Panc1 (cell line): ENCODE measurements at regions not wholly inside any gene's neighbourhood (a gene's known extent, or its start where the extent isn't known, plus 50 kb on each side); places are given as distances from the start of the nearest gene placed in this dataset.
A peak's percentile ranks its signal among the peaks of the same experiment; 100 is the strongest.

Experiments used
- ATAC-seq: fragments of 200-7000 bp; cut with Tn5 transposase; 2 replicates; pipeline ENCODE4 v1.9.1; 2020; ENCODE audit warnings: mild to moderate bottlenecking, moderate library complexity
- BruUV-seq: library from RNA; stranded (reverse); fragments of 400-500 nt; replicated peaks from 2 replicates; lab custom pipeline; 2021; lab: Mats Ljungman, UMichigan
- CTCF ChIA-PET: fragments of 300-600 bp; sonication (Branson Sonifier 250); formaldehyde crosslinking; loops from one replicate; lab custom pipeline; 2022; ENCODE audit warnings: antibody characterized with exemption; lab: Charles Lee
- POLR2A ChIA-PET: fragments of 300-600 bp; sonication (Branson Sonifier 250); formaldehyde crosslinking; loops from one replicate; lab custom pipeline; 2022; ENCODE audit warnings: antibody characterized with exemption; lab: Charles Lee
- DNase-seq: peaks from one replicate; pipeline ENCODE4 v3.0.0-alpha.2; 2010; ENCODE audit warnings: low read depth, low spot score
- H3K27ac ChIP-seq: 2 replicates; pipeline ENCODE4 v1.5.1; 2011; ENCODE audit warnings: mild to moderate bottlenecking, low read length, inconsistent platforms
- H3K27me3 ChIP-seq: fragments of 200-500 bp; sonication (Bioruptor generic); 2 replicates; pipeline ENCODE4 v1.6.0; 2014; ENCODE audit warnings: low read length, inconsistent platforms; ENCODE audit not compliant: control insufficient read depth, insufficient read depth
- H3K36me3 ChIP-seq: fragments of 200-500 bp; sonication (Bioruptor generic); 2 replicates; pipeline ENCODE4 v1.5.1; 2014; ENCODE audit warnings: inconsistent platforms, mild to moderate bottlenecking, low read length, moderate library complexity; ENCODE audit not compliant: control insufficient read depth, insufficient read depth
- H3K4me1 ChIP-seq: 2 replicates; pipeline ENCODE4 v1.5.1; 2011; ENCODE audit warnings: inconsistent platforms, mild to moderate bottlenecking, low read length, moderate library complexity; ENCODE audit not compliant: control insufficient read depth, insufficient read depth
- H3K4me3 ChIP-seq, 2 experiments: 2 replicates each; pipeline ENCODE4 v1.5.1; 2011 to 2012; ENCODE audit warnings: low read depth in 2 of 2, low read length in 2 of 2, mild to moderate bottlenecking in 2 of 2, inconsistent platforms in 1 of 2, moderate library complexity in 1 of 2
- H3K9me3 ChIP-seq: fragments of 200-500 bp; sonication (Bioruptor generic); 2 replicates; pipeline ENCODE4 v1.5.1; 2014; ENCODE audit warnings: low read depth, mild to moderate bottlenecking, inconsistent platforms, low read length, moderate library complexity; ENCODE audit not compliant: control insufficient read depth, insufficient read depth
- CTCF ChIP-seq: fragments of 450-650 bp; IDR thresholded peaks from 2 replicates; pipeline ENCODE4 v1.5.1; 2017; ENCODE audit warnings: mild to moderate bottlenecking
- POLR2AphosphoS5 ChIP-seq: IDR thresholded peaks from 2 replicates; pipeline ENCODE4 v1.6.1; 2012; ENCODE audit warnings: mild to moderate bottlenecking, low read depth, low read length, moderate library complexity
- REST ChIP-seq, 2 experiments: IDR thresholded peaks; 2 replicates each; pipeline ENCODE4 v1.6.1; 2011 to 2012; ENCODE audit warnings: low read depth in 2 of 2, control low read depth in 1 of 2, low read length in 1 of 2, mild to moderate bottlenecking in 1 of 2, moderate library complexity in 1 of 2; ENCODE audit not compliant: insufficient read depth in 1 of 2
- SIN3A ChIP-seq: IDR thresholded peaks from 2 replicates; pipeline ENCODE4 v1.6.1; 2012; ENCODE audit warnings: low read depth, mild to moderate bottlenecking, low read length, moderate library complexity, borderline replicate concordance; ENCODE audit not compliant: insufficient read depth
- TCF7L2 ChIP-seq: IDR thresholded peaks from 2 replicates; pipeline ENCODE4 v1.6.1; 2011; ENCODE audit warnings: mild to moderate bottlenecking, low read depth, low read length, inconsistent platforms
- in situ Hi-C: cut with HindIII; loops from 2 replicates; pipeline ENCODE4 v1.10.0; 2016; ENCODE audit warnings: low sequenced_read_pairs, low pct_unique_long_range_greater_than_20kb
- intact Hi-C: fragments of 100-400 bp; cut with micrococcal nuclease; formaldehyde crosslinking; loops from one replicate; pipeline ENCODE4 v1.10.0; 2022; ENCODE audit not compliant: unreplicated experiment

GRCh38 chr1:73676186-73676585 lies 521.8 kb downstream of the LRRIQ3 start:
- Histone ChIP-seq H3K9me3 (no peaks in the 10 kb centered on the region), H3K4me3 (no peak overlapping the region), H3K36me3 (no peaks in the 10 kb centered on the region), H3K27me3 (no peaks in the 10 kb centered on the region), H3K4me1 (no peaks in the 10 kb centered on the region), H3K27ac (no peak overlapping the region)
- no peak for ATAC-seq
- DNase-seq = no peak
- ChIA-PET CTCF (no interaction called here), POLR2A (no interaction called here)
- TF ChIP-seq CTCF (no peak), TCF7L2 (no peak), REST (IDR thresholded peaks at IDR 0.05; ENCODE audit: insufficient read depth in 1 of 2, low read depth in 2 of 2, low read length in 1 of 2) (no peak), POLR2AphosphoS5 (no peak), SIN3A (no peak)
- in situ Hi-C loops (no loop called here), intact Hi-C loops (no loop called here)
- BruUV-seq = no TSS peak

DNA sequence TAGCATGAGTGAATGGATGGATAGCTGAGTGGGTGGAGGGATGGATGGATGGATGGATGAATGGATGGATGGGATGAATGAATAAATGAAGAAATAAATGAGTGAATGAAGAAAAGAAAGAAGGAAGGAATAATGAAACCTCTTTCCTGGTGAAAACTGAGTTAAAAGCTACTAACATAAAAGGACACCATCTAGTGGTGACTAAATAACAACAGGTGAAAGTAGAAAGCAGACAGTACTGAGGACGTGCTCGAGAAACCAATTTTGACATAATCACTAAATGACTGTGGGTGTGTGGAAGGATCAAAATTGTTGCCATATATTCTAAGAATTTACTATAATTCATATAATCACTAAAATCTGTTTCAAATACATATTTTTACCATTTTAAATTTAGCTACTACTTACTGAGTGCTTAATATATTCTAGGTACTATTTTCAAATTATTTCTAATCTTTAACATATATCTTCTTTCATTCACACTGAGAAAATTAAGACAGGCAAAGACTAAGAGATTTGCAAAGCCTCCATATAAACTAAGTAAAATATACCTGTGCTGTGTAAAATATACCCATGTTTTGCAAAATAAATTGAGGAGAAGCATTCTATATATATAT lies 522.9 kb downstream of the LRRIQ3 start:
- DNase-seq (peak; percentile 4), ATAC-seq (no peak)
- Histone ChIP-seq H3K9me3 (no peaks in the 10 kb centered on the region), H3K4me3 (no peak overlapping the region), H3K36me3 (no peaks in the 10 kb centered on the region), H3K27me3 (no peaks in the 10 kb centered on the region), H3K4me1 (no peaks in the 10 kb centered on the region), H3K27ac (no peak overlapping the region)
- ChIA-PET CTCF (no interaction called here), POLR2A (no interaction called here)
- no TSS peak for BruUV-seq
- TF ChIP-seq POLR2AphosphoS5 (no peak), SIN3A (no peak), CTCF (peak; percentile 59; the same call in 1 of the 2 replicates)
- in situ Hi-C loops = no loop called here
- intact Hi-C loops = no loop called here
